Loucy (cell line): ENCODE measurements at regions not wholly inside any gene's neighbourhood (a gene's known extent, or its start where the extent isn't known, plus 50 kb on each side); places are given as distances from the start of the nearest gene placed in this dataset.

Experiments used
- H2AFZ ChIP-seq: fragments of 200-600 bp; sonication (generic); 2 replicates; pipeline ENCODE4 v1.6.0; 2016; ENCODE audit warnings: antibody characterized with exemption, mild to moderate bottlenecking, low read length, moderate library complexity
- H3F3A ChIP-seq: fragments of 200-600 bp; 2 replicates; pipeline ENCODE4 v1.6.0; 2016; ENCODE audit warnings: antibody characterized with exemption, low read depth, mild to moderate bottlenecking
- H3K27me3 ChIP-seq: fragments of 200-600 bp; sonication (generic); 2 replicates; pipeline ENCODE4 v1.6.1; 2014; ENCODE audit warnings: low read length, mild to moderate bottlenecking; ENCODE audit not compliant: insufficient read depth, poor library complexity, severe bottlenecking
- H3K36me3 ChIP-seq: fragments of 200-600 bp; sonication (generic); 2 replicates; pipeline ENCODE4 v1.6.1; 2016; ENCODE audit warnings: low read length; ENCODE audit not compliant: insufficient read depth
- H3K4me1 ChIP-seq: fragments of 200-600 bp; sonication (generic); 2 replicates; pipeline ENCODE4 v1.5.1; 2014; ENCODE audit warnings: low read length, mild to moderate bottlenecking; ENCODE audit not compliant: insufficient read depth, poor library complexity, severe bottlenecking
- H3K4me2 ChIP-seq: fragments of 200-600 bp; sonication (generic); 2 replicates; pipeline ENCODE4 v1.6.0; 2014; ENCODE audit warnings: antibody characterized with exemption, low read length, low read depth, mild to moderate bottlenecking; ENCODE audit not compliant: poor library complexity, severe bottlenecking
- H3K4me3 ChIP-seq: fragments of 200-600 bp; sonication (generic); 2 replicates; pipeline ENCODE4 v1.5.1; 2014; ENCODE audit warnings: low read length, mild to moderate bottlenecking, mixed read lengths; ENCODE audit not compliant: poor library complexity, severe bottlenecking
- H3K79me2 ChIP-seq: fragments of 200-600 bp; sonication (generic); 2 replicates; pipeline ENCODE4 v1.6.1; 2014; ENCODE audit warnings: low read length; ENCODE audit not compliant: insufficient read depth
- H3K9ac ChIP-seq: fragments of 200-600 bp; sonication (generic); 2 replicates; pipeline ENCODE4 v1.6.0; 2014; ENCODE audit warnings: mild to moderate bottlenecking, low read depth, low read length, moderate library complexity; ENCODE audit not compliant: poor library complexity, severe bottlenecking
- H3K9me2 ChIP-seq: fragments of 200-600 bp; sonication (generic); replicated peaks from 2 replicates; pipeline ENCODE4 v1.6.1; 2016; ENCODE audit warnings: low read depth, low read length, mixed read lengths
- H3K9me3 ChIP-seq: fragments of 200-600 bp; sonication (generic); 2 replicates; pipeline ENCODE4 v1.6.1; 2014; ENCODE audit warnings: mild to moderate bottlenecking, antibody characterized with exemption, low read length, low read depth; ENCODE audit not compliant: insufficient read depth
- H4K20me1 ChIP-seq: fragments of 200-600 bp; sonication (generic); 2 replicates; pipeline ENCODE4 v1.6.0; 2014; ENCODE audit warnings: antibody characterized with exemption, low read length, mild to moderate bottlenecking; ENCODE audit not compliant: insufficient read depth, poor library complexity, severe bottlenecking
- EZH2phosphoT487 ChIP-seq: fragments of 200-600 bp; IDR thresholded peaks from 2 replicates; pipeline ENCODE4 v1.6.1; 2018; ENCODE audit warnings: antibody characterized with exemption, mild to moderate bottlenecking, moderate library complexity, borderline replicate concordance
- TF ChIP-seq, protein P1 (sequence below): fragments of 200-600 bp; sonication (generic); conservative IDR thresholded peaks from 2 replicates; pipeline ENCODE4 v1.5.1; 2014; ENCODE audit warnings: mild to moderate bottlenecking, antibody characterized with exemption, low read length

- Histone ChIP-seq H3K4me3 (no peak overlapping the region), H3K79me2 (no peaks in the 10 kb centered on the region), H3K36me3 (no peaks in the 10 kb centered on the region), H3K4me1 (no peaks in the 10 kb centered on the region), H4K20me1 (no peaks in the 10 kb centered on the region), H2AFZ (no peak overlapping the region), H3K9me3 (no peaks in the 10 kb centered on the region), H3F3A (no peaks in the 10 kb centered on the region), H3K4me2 (no peak overlapping the region), H3K27me3 (no peaks in the 10 kb centered on the region), H3K9ac (no peak overlapping the region), H3K9me2 (no peaks in the 10 kb centered on the region)
- TF ChIP-seq, protein P1, sequence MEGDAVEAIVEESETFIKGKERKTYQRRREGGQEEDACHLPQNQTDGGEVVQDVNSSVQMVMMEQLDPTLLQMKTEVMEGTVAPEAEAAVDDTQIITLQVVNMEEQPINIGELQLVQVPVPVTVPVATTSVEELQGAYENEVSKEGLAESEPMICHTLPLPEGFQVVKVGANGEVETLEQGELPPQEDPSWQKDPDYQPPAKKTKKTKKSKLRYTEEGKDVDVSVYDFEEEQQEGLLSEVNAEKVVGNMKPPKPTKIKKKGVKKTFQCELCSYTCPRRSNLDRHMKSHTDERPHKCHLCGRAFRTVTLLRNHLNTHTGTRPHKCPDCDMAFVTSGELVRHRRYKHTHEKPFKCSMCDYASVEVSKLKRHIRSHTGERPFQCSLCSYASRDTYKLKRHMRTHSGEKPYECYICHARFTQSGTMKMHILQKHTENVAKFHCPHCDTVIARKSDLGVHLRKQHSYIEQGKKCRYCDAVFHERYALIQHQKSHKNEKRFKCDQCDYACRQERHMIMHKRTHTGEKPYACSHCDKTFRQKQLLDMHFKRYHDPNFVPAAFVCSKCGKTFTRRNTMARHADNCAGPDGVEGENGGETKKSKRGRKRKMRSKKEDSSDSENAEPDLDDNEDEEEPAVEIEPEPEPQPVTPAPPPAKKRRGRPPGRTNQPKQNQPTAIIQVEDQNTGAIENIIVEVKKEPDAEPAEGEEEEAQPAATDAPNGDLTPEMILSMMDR: no peak
- TF ChIP-seq EZH2phosphoT487: no peak
These were observed 132.6 kb downstream of the PLK2 start for GRCh38 chr5:58327289-58327688.

GRCh38 chr5:58326022-58326421 lies 133.9 kb downstream of the PLK2 start:
- no peaks in the 10 kb centered on the region for H3K27me3 ChIP-seq
- H3K4me3 ChIP-seq: no peak overlapping the region
- no peaks in the 10 kb centered on the region for H3K36me3 ChIP-seq
- no peaks in the 10 kb centered on the region for H3K4me1 ChIP-seq
- no peak overlapping the region for H2AFZ ChIP-seq
- no peaks in the 10 kb centered on the region for H3K9me3 ChIP-seq
- no peaks in the 10 kb centered on the region for H3K9me2 ChIP-seq
- no peak overlapping the region for H3K9ac ChIP-seq
- TF ChIP-seq, protein P1: no peak
- TF ChIP-seq EZH2phosphoT487: no peak
- H3F3A ChIP-seq: no peaks in the 10 kb centered on the region
- no peaks in the 10 kb centered on the region for H4K20me1 ChIP-seq
- no peaks in the 10 kb centered on the region for H3K79me2 ChIP-seq
- no peak overlapping the region for H3K4me2 ChIP-seq

DNA sequence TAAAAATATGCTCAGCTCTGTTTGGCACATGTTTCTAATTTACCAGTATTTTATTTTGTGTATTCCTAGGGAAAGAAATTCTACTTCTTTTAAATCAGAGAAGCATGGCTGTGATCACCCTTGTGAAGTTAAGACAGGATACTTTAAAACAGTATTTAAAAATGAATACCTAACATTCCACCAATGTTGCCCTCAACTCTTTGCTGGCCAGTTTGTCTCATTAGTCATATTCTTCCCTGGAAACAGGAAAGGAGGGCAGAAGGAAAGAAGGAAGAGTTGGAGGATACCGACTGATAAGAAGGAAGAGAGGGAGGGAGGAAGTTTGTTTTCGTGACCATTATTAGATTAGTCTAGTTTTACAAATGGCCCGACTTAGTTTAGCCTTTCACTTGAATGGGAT lies 137.4 kb downstream of the PLK2 start:
- Histone ChIP-seq H4K20me1 (no peaks in the 10 kb centered on the region), H3K36me3 (no peaks in the 10 kb centered on the region), H3K9me3 (no peaks in the 10 kb centered on the region), H3K9me2 (no peaks in the 10 kb centered on the region), H3K4me2 (no peak overlapping the region), H3K4me3 (no peak overlapping the region), H3K27me3 (no peaks in the 10 kb centered on the region), H2AFZ (no peak overlapping the region), H3K79me2 (no peaks in the 10 kb centered on the region), H3F3A (no peaks in the 10 kb centered on the region), H3K9ac (no peak overlapping the region), H3K4me1 (no peaks in the 10 kb centered on the region)
- TF ChIP-seq, protein P1: no peak
- no peak for TF ChIP-seq EZH2phosphoT487
